ENCODE measurements at regions not wholly inside any gene's neighbourhood (a gene's known extent, or its start where the extent isn't known, plus 50 kb on each side); places are given as distances from the start of the nearest gene placed in this dataset.

- no peak overlapping the region for H3K18ac ChIP-seq (ENCODE audit: extremely low read depth, low read length)
- H3K56ac ChIP-seq (replicated peaks; ENCODE audit: insufficient read length, low read depth, low read length) = no peak overlapping the region
- no peak overlapping the region for H2BK120ac ChIP-seq (replicated peaks; ENCODE audit: low read depth, low read length)
- H3K9me3 ChIP-seq (ENCODE audit: insufficient read depth in 2 of 2, low read depth in 1 of 2, low read length in 1 of 2) = no peaks in the 10 kb centered on the region
- 0 out of 2 replicates have a peak overlapping the region, but pooled peaks have one; percentile 61 for H2BK15ac ChIP-seq (ENCODE audit: low read length)
- no peak overlapping the region for H3K4me2 ChIP-seq (ENCODE audit: insufficient read depth in 1 of 2, low read depth in 2 of 2, low read length in 2 of 2)
- H2AK5ac ChIP-seq (ENCODE audit: low read depth, low read length) = no peak overlapping the region
- no peak overlapping the region for H3K4ac ChIP-seq (replicated peaks; ENCODE audit: insufficient read length, low read depth, low read length)
- POLR2A ChIA-PET (ENCODE audit: partially characterized antibody) = no interaction called here
- no peaks in the 10 kb centered on the region; a peak in 1 of 7 replicates for H3K27me3 ChIP-seq (replicated peaks in 1 of 4; ENCODE audit: control insufficient read depth in 3 of 4, extremely low read depth in 1 of 4, insufficient read depth in 3 of 4, low read length in 3 of 4)
- H3K4me1 ChIP-seq (replicated peaks in 1 of 4; ENCODE audit: control insufficient read depth in 3 of 4, insufficient read depth in 4 of 4, low read length in 3 of 4) = peaks cover 0 to 3% (median 0%) of the 10 kb centered on the region in 4 experiments; a peak in 2 of 7 replicates
- H2BK12ac ChIP-seq (ENCODE audit: low read depth, low read length) = 0 out of 2 replicates have a peak overlapping the region, but pooled peaks have one; percentile 27
- H3K79me2 ChIP-seq (ENCODE audit: control insufficient read depth in 1 of 2, insufficient read depth in 2 of 2, low read length in 2 of 2) = no peaks in the 10 kb centered on the region
- H2BK20ac ChIP-seq (ENCODE audit: low read length) = no peak overlapping the region
- H3K23me2 ChIP-seq (ENCODE audit: low read depth, low read length) = no peaks in the 10 kb centered on the region
- DNase-seq (ENCODE audit: low read depth in 1 of 2, low spot score in 2 of 2) (peak in 1 of 2 experiments; percentile 77), FAIRE-seq (no peak)
- no peak overlapping the region for H2AFZ ChIP-seq (ENCODE audit: low read length)
- no peak overlapping the region for H3K27ac ChIP-seq (ENCODE audit: low read depth, low read length)
- H4K5ac ChIP-seq (ENCODE audit: insufficient read length, low read depth, low read length) = no peak overlapping the region
- H3K9ac ChIP-seq (replicated peaks in 1 of 4; ENCODE audit: extremely low read depth in 1 of 4, low read depth in 3 of 4, low read length in 3 of 4) = no peak overlapping the region
- H2BK5ac ChIP-seq (ENCODE audit: low read depth, low read length) = no peak overlapping the region
- CTCF ChIA-PET (ENCODE audit: partially characterized antibody) = interaction anchor here (0.7 to 10.8 kb wide), 49 partner anchors 7 to 339 kb away, joined by 3 to 173 read pairs (median 4); no protein-coding TSS in a partner anchor
- no peaks in the 10 kb centered on the region for H3K79me1 ChIP-seq (ENCODE audit: low read depth, low read length)
- no peaks in the 10 kb centered on the region for H4K20me1 ChIP-seq (replicated peaks in 1 of 2; ENCODE audit: control insufficient read depth in 1 of 2, insufficient read depth in 2 of 2, low read length in 2 of 2)
- 77% methylated on average over 24 of the region's 28 CpGs; no CpG with 5 or more reads in 1 of the 2 experiments for WGBS, 2 experiments (ENCODE audit: extremely low coverage in 1 of 2, insufficient coverage in 1 of 2, insufficient read length in 1 of 2, insufficient replicate concordance in 2 of 2, low coverage in 1 of 2, low lambda C conversion rate in 2 of 2, missing lambda C conversion rate in 1 of 2)
- no peak overlapping the region for H3K23ac ChIP-seq (ENCODE audit: insufficient read length)
- no peak overlapping the region for H4K8ac ChIP-seq (ENCODE audit: extremely low read depth, insufficient read depth, low read length)
- H3K36me3 ChIP-seq (ENCODE audit: control insufficient read depth in 2 of 4, insufficient read depth in 4 of 4, low read length in 3 of 4) = no peaks in the 10 kb centered on the region; a peak in 1 of 8 replicates
- no peak overlapping the region for H3K14ac ChIP-seq (ENCODE audit: insufficient read length)
- TF ChIP-seq RAD21 (IDR thresholded peaks at IDR 0.05 in 1 of 2, conservative IDR thresholded peaks at IDR 0.05 in 1 of 2; ENCODE audit: low read depth in 2 of 2, low read length in 2 of 2) (peak; percentile 40 to 55; a peak in 3 of 4 replicates), HDAC2 (IDR thresholded peaks at IDR 0.05; ENCODE audit: borderline replicate concordance in 1 of 2, low read depth in 2 of 2, low read length in 2 of 2) (no peak), TAF1 (IDR thresholded peaks at IDR 0.05; ENCODE audit: low read depth, low read length) (no peak), TEAD4 (IDR thresholded peaks at IDR 0.05; ENCODE audit: low read depth, low read length) (no peak), CTBP2 (IDR thresholded peaks at IDR 0.05; ENCODE audit: borderline replicate concordance, insufficient read depth, insufficient read length, low read length) (no peak), BACH1 (IDR thresholded peaks at IDR 0.05; ENCODE audit: low read length) (no peak)
- TF ChIP-seq, protein P1, sequence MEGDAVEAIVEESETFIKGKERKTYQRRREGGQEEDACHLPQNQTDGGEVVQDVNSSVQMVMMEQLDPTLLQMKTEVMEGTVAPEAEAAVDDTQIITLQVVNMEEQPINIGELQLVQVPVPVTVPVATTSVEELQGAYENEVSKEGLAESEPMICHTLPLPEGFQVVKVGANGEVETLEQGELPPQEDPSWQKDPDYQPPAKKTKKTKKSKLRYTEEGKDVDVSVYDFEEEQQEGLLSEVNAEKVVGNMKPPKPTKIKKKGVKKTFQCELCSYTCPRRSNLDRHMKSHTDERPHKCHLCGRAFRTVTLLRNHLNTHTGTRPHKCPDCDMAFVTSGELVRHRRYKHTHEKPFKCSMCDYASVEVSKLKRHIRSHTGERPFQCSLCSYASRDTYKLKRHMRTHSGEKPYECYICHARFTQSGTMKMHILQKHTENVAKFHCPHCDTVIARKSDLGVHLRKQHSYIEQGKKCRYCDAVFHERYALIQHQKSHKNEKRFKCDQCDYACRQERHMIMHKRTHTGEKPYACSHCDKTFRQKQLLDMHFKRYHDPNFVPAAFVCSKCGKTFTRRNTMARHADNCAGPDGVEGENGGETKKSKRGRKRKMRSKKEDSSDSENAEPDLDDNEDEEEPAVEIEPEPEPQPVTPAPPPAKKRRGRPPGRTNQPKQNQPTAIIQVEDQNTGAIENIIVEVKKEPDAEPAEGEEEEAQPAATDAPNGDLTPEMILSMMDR (IDR thresholded peaks at IDR 0.05; ENCODE audit: control extremely low read depth in 1 of 3, insufficient read depth in 1 of 3, low read depth in 1 of 3, low read length in 3 of 3) = peak; percentile 64 to 82 (median 67); a peak in 3 of 4 replicates
- no peak overlapping the region for H3K4me3 ChIP-seq (ENCODE audit: extremely low read depth in 1 of 4, insufficient read depth in 2 of 4, low read depth in 3 of 4, low read length in 4 of 4)
- no peak overlapping the region for H4K91ac ChIP-seq (replicated peaks; ENCODE audit: insufficient read length, low read length)
Observed at GRCh38 chr11:69909561-69910518, 90.6 kb upstream of the FGF3 start.
